GM18867 (cell line): ENCODE measurements at regions not wholly inside any gene's neighbourhood (a gene's known extent, or its start where the extent isn't known, plus 50 kb on each side); places are given as distances from the start of the nearest gene placed in this dataset.
"Not testable (repeated sequence)": the region's sequence is repeated elsewhere in the genome, so short reads cannot be mapped to it uniquely, and the experiment has no call there.

Experiments
- ATAC-seq: cut with Tn5 transposase; IDR thresholded peaks from one replicate; pipeline ENCODE4 v1.9.1; 2021; ENCODE audit warnings: mild to moderate bottlenecking, moderate library complexity; ENCODE audit not compliant: unreplicated experiment

- no peak for ATAC-seq
Observed at GRCh38 chr20:17873410-17874270, 95.0 kb downstream of the SNX5 start.

GRCh38 chr20:17872959-17873358 lies 95.6 kb downstream of the SNX5 start:
- ATAC-seq = no peak

GRCh38 chr20:17872434-17872833 lies 96.2 kb downstream of the SNX5 start:
- no peak for ATAC-seq

DNA sequence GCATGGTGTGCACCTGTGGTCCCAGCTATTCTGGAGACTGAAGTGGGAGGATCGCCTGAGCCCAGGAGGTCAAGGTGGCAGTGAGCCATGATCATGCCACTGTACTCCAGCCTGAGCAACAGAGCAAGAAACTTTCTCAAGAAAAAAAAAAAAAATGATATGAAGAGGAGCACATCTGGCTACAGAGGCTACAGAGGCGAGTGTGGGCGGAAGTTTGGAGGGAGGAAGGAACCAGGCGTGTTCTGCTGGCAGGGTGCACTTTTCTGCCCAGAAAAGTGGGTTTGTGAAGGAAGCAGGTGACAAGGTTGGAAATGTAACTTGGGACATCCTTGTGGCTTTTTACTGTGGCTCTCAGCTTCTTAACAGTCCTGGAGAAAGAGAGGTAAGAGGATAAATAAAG lies 96.7 kb downstream of the SNX5 start:
- ATAC-seq = no peak

DNA sequence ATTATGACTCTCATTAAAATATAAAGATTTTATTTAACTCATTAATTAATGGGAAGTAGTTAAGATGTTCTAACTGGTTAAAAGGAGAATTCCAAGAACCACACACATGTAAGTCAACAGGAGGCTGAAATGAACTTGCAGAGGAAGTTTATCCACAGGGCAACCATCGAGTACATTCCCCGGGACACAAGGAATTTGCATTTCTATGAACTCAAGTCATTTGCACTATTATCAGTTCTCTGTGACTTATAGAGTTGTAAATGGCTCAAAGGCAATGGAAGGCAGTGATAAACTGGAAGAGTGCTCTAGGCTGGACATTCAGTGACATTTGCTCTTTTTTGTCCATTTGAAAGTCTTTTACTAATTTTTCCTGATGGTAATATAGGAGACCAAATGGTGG lies 97.4 kb downstream of the SNX5 start:
- no peak for ATAC-seq

GRCh38 chr20:17870086-17870740 lies 98.4 kb downstream of the SNX5 start:
- no peak for ATAC-seq

DNA sequence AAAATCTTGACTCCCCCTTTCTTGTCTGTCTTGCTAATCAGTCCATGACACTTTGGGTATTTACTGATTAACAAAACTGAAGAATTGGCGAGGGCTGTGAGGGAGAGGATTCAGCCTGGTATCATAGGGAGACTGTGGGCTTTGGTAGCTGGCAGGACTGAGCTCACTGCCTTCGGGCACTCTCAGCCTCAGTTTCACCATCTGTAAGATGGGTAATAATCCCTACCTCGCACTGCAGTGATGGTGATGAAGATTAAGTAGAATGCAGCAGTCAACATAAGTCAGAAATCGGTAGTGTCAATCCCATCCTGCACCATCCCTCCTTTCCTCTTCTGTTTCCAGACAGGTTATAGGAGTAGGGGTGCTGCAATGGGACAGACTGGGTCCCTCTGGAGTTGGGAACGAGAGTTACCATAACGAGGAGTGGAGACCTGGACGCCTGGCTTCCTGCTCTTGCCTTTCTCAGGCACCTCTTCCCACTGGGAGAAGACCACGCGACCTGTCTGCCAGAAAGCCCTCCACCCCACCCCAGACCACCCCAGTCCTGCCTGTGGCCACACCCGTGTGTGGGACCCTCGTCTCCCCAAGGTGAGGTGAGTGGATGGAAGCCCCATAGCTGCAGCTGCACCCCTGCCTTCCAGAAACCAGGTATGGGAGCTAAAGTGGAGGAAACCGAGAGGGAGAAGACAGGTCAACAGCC lies 99.1 kb downstream of the SNX5 start:
- ATAC-seq = no peak

- ATAC-seq = no peak
Observed at GRCh38 chr20:17868700-17869231, 99.8 kb downstream of the SNX5 start.

DNA sequence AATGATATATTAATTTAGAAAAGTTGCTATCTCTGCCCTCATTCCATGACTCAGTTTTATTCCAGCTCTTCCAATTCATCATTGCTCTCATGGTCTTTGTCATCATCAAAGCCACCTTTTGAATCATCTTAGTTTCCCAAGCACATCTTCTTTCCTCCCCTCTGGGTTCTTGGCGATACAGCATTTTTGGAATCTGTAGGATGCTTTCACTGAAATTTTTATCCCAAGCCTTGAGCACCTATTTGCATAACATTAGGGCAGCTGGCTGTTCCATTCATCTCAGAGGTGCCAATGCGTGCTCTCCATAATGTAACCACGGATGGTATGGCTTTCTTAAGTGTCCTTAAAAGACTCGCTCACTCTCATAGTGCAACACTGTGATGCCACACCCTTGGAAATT lies 100.4 kb downstream of the SNX5 start:
- ATAC-seq = no peak

- ATAC-seq = no peak
Observed at GRCh38 chr20:17867131-17867925, 101.3 kb downstream of the SNX5 start.

DNA sequence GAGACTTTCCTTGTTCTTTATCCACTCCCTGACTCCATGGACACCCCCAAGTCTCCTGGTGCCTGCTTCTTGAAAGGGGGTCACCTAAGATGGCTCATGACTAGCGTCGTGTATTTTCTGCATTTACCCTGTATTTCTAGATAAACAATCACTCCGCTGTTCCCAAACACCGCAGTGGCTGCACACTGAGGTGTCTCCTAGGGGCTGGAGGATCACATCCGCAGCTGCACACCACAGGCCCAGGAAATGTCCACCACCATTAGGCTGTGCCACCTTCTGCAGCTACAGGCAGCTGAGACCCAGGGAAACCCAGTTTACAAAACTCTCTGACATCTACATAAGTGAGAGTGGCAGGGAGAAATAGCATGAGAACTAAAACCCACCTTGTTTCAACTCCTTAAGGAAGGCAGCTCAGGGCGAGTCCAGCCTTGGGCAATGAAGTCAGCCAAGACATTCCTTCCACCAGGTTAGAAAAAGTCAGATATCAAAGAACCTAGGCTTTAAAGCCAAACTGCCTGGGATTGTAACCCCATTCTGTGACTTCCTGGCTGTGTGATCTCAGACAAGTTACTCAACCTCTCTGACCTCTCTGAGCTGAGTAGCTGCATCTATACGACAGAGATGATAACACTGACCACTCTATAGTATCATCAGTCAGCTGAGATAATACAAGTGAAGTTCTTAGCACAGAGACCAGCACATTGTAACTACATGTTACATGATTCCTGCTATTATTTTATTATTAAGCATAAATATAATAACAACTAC lies 102.2 kb downstream of the SNX5 start:
- ATAC-seq = no peak

DNA sequence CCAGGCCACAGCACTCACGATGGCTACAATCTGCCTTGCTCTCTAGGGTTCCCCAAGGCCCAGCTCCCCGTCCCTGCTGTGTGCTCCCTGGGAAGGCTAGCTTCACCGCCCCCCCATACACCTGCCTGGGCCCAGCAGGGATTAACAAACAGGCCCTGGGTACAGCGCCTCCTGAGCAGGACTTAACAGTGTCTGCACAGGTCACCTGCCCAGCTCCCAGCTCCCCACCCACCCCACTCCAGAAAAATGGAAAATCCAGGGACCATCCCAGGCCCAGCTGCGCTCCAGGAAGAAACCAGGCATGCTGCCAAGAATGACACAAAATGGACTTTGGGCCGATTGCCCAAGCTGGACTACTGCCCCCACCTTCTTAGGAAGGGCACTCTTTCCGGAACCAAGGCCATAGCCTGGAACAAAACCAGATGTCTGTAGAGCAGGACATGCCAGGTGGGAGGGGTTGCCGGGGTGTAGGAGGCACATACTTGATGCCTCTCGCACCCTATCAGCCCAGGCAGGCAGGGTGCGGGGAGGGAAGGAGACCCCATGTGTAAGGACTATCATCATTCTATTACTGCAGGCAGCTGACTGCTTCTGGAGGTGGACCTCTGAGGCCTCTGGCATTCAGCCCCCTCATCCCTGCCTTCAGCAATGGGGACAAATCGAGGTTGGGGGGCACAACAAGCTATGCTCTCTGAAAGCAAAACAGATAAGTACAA lies 104.9 kb downstream of the SNX5 start:
- ATAC-seq = no peak

- ATAC-seq = no peak
Observed at GRCh38 chr20:17863209-17863576, 105.4 kb downstream of the SNX5 start.

DNA sequence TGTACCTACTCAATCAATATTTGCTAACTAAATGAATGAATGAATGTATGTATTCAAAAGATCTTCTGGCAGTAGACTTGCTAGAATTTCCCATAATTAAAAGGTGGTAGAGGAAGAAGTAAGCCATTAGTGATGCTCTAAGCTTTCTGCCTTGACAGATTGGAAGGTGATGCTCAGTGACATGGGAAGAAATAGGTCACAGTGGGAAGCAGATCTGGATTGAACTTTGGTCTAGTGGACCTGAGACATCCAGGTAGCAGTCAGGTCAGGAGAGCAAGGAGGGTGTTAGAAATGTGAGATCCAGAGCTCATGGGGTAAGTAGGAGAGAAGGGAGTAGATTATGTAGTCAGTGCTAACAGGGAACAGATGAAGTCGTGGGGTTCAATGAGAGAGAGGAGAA lies 106.4 kb downstream of the SNX5 start:
- no peak for ATAC-seq

DNA sequence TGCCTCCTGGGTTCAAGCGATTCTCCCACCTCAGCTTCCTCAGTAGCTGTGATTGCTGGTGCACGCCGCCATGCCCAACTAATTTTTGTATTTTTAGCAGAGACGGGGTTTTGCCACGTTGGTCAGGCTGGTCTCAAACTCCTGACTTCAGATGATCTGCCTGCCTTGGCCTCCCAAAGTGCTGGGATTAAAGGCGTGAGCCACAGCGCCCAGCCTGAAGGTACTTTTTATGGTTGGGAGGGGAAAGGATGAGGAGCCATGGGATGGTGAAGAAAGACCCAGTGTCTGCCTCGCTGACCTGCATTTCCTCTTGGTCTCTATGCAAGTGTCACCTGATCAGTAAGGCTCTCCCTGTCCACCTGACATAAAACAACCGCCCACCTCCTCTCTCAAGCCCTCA lies 107.0 kb downstream of the SNX5 start:
- not testable (repeated sequence) for ATAC-seq

DNA sequence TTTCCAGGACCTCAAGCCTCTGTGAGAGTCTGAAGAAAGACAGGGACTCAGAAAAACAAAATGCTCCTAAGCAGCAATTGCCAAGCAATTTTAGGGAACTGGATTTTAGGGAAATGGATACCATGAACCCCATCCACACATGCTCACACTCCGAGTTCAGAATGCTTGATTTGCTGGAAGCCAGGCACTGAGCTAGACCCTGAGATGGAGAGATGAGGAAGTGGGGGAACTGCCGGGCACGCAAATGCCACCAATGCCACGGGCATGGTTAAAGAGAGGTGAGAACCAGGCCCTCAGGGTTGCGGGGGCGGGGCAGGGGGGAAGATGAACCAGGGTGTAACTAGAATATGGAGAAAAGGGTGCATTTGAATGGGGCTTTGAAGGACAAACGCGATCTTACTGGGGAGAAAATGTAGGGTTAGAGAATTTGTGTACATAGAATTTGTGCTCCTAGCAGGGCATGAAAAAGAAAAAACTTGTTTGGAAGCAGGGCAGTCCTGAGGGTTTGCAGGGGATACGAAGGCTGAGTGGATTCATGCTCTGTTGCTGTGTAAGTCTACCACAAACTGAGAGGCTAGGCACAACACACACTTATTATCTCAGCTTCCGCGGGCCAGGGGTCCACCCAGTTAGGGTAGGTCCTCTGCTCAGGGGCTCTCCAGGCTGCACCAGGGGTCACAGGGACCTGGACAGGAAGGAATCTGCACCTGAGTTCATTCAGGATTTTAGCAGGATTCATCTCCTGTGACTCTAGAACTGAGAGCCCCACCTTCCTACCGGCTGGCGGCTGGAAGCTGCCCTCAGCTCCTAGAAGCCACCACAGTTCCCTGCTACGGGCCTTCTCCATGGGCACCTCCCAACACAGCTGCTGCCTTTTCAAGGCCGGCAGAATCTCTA lies 108.0 kb downstream of the SNX5 start:
- no peak for ATAC-seq

DNA sequence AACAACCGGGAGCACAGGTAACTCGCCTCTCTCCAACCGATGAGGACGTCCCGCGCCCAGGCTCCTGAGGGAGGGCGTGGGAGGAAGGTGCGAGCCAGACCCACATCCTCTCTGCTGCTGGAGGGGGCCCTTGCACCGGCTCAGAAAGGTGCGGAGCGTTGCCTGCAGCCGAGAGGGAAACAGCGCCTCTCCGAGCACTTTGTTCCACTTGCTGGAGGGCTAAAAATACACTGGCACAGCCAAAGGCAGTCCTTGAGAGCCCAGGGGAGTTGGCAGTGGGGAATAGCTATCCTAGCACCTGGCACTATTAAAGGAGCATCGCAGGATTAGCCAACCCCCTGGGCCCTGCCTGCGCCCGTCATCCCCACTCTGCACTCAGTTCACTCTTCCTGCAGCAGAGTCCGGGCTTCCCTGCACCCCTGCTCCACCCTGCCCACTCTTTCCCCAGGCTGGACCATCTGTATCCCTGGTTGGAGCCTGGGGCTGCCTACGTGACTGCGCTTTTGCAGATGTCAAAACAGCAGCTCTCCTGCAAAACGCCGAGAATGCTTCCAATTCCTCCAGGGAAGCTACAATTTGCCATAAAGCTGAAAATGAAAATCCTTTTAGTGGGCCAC lies 108.9 kb downstream of the SNX5 start:
- ATAC-seq = no peak

DNA sequence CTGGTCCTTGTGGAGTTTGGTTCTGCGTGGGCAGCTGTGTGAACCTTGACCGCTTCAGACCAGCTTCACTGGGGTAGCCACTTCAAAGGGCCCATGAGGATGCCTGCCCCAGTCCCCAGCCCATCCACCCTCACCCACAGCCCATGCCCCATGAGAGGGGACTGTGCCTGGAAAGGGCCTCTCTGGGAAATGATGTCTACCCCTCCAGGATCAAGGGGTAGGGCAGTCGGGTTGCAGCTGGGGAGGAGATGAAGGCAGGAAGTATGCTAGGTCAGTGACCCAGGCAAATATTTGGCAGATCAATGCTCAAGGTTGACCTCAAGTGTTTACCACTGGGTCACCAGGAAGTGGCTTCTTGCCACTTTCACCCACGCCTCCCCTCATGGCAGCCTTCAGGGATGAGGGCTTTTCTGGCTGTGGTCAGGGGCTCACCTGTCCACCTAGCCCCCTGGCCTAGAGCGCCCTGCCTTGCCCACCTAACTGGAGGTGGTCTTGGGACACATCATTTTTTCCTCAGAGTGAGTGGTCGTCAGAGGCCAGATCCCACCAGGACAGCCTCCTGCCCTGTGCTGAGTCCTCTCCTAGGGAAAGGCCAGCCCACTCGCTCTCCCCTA lies 109.5 kb downstream of the SNX5 start:
- peak; percentile 59 for ATAC-seq
